ENCODE measurements at regions not wholly inside any gene's neighbourhood (a gene's known extent, or its start where the extent isn't known, plus 50 kb on each side); places are given as distances from the start of the nearest gene placed in this dataset.

DNA sequence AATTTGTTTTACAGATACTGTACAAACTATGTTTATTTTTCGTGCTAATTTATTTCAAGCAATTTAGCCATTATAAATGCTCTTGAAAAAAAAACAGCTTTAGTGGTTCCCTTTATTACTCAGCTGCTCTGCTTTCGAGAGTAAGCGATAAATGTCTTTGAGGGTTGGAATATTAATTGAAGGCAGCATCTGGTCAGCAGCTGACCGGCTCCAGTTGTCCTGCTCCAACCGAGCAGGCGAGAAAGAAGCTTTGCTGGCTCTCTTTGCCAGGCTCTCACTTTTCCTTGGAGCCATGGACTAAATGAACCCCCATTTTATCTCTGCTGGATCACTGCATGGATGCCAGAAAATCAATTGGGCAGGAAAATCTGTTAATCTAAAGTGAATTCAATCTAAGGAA lies 147.4 kb downstream of the LNPK start:
- no peak overlapping the region for H3K4me3 ChIP-seq (ENCODE audit: extremely low read depth in 1 of 4, insufficient read depth in 2 of 4, low read depth in 3 of 4, low read length in 4 of 4)
- no peak overlapping the region for H4K5ac ChIP-seq (ENCODE audit: insufficient read length, low read depth, low read length)
- H2BK12ac ChIP-seq (ENCODE audit: low read depth, low read length): no peak overlapping the region
- H3K23me2 ChIP-seq (ENCODE audit: low read depth, low read length): no peaks in the 10 kb centered on the region
- H3K79me2 ChIP-seq (ENCODE audit: control insufficient read depth in 1 of 2, insufficient read depth in 2 of 2, low read length in 2 of 2): no peaks in the 10 kb centered on the region
- CTCF ChIA-PET (ENCODE audit: partially characterized antibody): interaction anchor here (0.5 to 1.2 kb wide), 4 partner anchors 9 to 1177 kb away, joined by 3 to 7 read pairs (median 4); no protein-coding TSS in a partner anchor
- WGBS, 2 experiments (ENCODE audit: extremely low coverage in 1 of 2, insufficient coverage in 1 of 2, insufficient read length in 1 of 2, insufficient replicate concordance in 2 of 2, low coverage in 1 of 2, low lambda C conversion rate in 2 of 2, missing lambda C conversion rate in 1 of 2): 92% methylated on average over 6 of the region's 6 CpGs; no CpG with 5 or more reads in 1 of the 2 experiments
- no peaks in the 10 kb centered on the region for H3K36me3 ChIP-seq (ENCODE audit: control insufficient read depth in 2 of 4, insufficient read depth in 4 of 4, low read length in 3 of 4)
- H4K20me1 ChIP-seq (replicated peaks in 1 of 2; ENCODE audit: control insufficient read depth in 1 of 2, insufficient read depth in 2 of 2, low read length in 2 of 2): no peaks in the 10 kb centered on the region
- FAIRE-seq (no peak), DNase-seq (ENCODE audit: low read depth in 1 of 2, low spot score in 2 of 2) (no peak)
- no peaks in the 10 kb centered on the region for H3K9me3 ChIP-seq (ENCODE audit: insufficient read depth in 2 of 2, low read depth in 1 of 2, low read length in 1 of 2)
- H2BK120ac ChIP-seq (replicated peaks; ENCODE audit: low read depth, low read length): no peak overlapping the region
- H3K27me3 ChIP-seq (replicated peaks in 1 of 4; ENCODE audit: control insufficient read depth in 3 of 4, extremely low read depth in 1 of 4, insufficient read depth in 3 of 4, low read length in 3 of 4): no peaks in the 10 kb centered on the region
- POLR2A ChIA-PET (ENCODE audit: partially characterized antibody): no interaction called here
- no peak for TF ChIP-seq EGR1 (IDR thresholded peaks at IDR 0.05; ENCODE audit: borderline replicate concordance, low read depth, low read length)
- TF ChIP-seq CTCF (IDR thresholded peaks at IDR 0.05; ENCODE audit: control extremely low read depth in 1 of 3, insufficient read depth in 1 of 3, low read depth in 1 of 3, low read length in 3 of 3): no peak
- no peak for TF ChIP-seq JUN (IDR thresholded peaks at IDR 0.05; ENCODE audit: low read depth, low read length)
- TF ChIP-seq GABPA (IDR thresholded peaks at IDR 0.05; ENCODE audit: borderline replicate concordance, insufficient read depth, low read length): no peak
- TF ChIP-seq SIN3A (conservative IDR thresholded peaks at IDR 0.05 in 1 of 2, IDR thresholded peaks at IDR 0.05 in 1 of 2; ENCODE audit: low read depth in 1 of 2, low read length in 2 of 2): no peak
- TF ChIP-seq TAF1 (IDR thresholded peaks at IDR 0.05; ENCODE audit: low read depth, low read length): no peak
- TF ChIP-seq EP300 (IDR thresholded peaks at IDR 0.05; ENCODE audit: borderline replicate concordance in 1 of 2, low read depth in 2 of 2, low read length in 2 of 2): no peak
- H4K8ac ChIP-seq (ENCODE audit: extremely low read depth, insufficient read depth, low read length): no peak overlapping the region
- no peak overlapping the region for H2BK5ac ChIP-seq (ENCODE audit: low read depth, low read length)
- no peak overlapping the region for H2BK20ac ChIP-seq (ENCODE audit: low read length)
- H3K27ac ChIP-seq (ENCODE audit: low read depth, low read length): no peak overlapping the region
- no peak overlapping the region for H3K56ac ChIP-seq (replicated peaks; ENCODE audit: insufficient read length, low read depth, low read length)
- no peak overlapping the region for H4K91ac ChIP-seq (replicated peaks; ENCODE audit: insufficient read length, low read length)
- no peaks in the 10 kb centered on the region for H3K79me1 ChIP-seq (ENCODE audit: low read depth, low read length)
- H2BK15ac ChIP-seq (ENCODE audit: low read length): no peak overlapping the region
- H3K18ac ChIP-seq (ENCODE audit: extremely low read depth, low read length): no peak overlapping the region
- no peak overlapping the region for H3K4me2 ChIP-seq (ENCODE audit: insufficient read depth in 1 of 2, low read depth in 2 of 2, low read length in 2 of 2)
- H3K14ac ChIP-seq (ENCODE audit: insufficient read length): no peak overlapping the region
- no peak overlapping the region for H3K4ac ChIP-seq (replicated peaks; ENCODE audit: insufficient read length, low read depth, low read length)
- H2AK5ac ChIP-seq (ENCODE audit: low read depth, low read length): no peak overlapping the region
- H3K9ac ChIP-seq (replicated peaks in 1 of 4; ENCODE audit: extremely low read depth in 1 of 4, low read depth in 3 of 4, low read length in 3 of 4): no peak overlapping the region
- H2AFZ ChIP-seq (ENCODE audit: low read length): no peak overlapping the region
- H3K4me1 ChIP-seq (replicated peaks in 1 of 4; ENCODE audit: control insufficient read depth in 3 of 4, insufficient read depth in 4 of 4, low read length in 3 of 4): peaks cover 0 to 14% (median 8%) of the 10 kb centered on the region in 4 experiments; a peak in 4 of 7 replicates
- H3K23ac ChIP-seq (ENCODE audit: insufficient read length): no peak overlapping the region

Measured in H1 (cell line).